ENCODE measurements at regions not wholly inside any gene's neighbourhood (a gene's known extent, or its start where the extent isn't known, plus 50 kb on each side); places are given as distances from the start of the nearest gene placed in this dataset.
"Not testable (repeated sequence)": the region's sequence is repeated elsewhere in the genome, so short reads cannot be mapped to it uniquely, and the experiment has no call there.

DNA sequence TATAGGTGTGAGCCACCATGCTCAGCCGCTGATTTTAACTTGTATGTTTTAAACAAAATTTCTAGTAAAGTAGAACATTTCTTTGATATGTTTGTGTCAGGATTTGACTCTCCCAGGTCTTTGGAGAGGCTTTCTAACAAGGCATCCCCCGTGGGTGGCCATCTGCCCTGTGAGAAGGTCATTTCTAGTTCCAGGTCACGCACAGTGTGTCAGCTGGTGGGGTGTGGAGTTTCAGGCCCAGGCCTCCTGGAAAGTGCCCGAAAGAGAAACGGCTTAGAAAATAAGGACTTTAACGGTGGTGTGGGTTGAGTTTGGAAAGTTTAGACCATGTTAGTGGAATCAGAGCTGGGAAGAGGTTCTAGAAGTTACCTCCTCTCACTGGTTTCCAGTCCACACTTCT lies 61.0 kb downstream of the SPDYE17 start:
- not testable (repeated sequence) for DNase-seq

DNA sequence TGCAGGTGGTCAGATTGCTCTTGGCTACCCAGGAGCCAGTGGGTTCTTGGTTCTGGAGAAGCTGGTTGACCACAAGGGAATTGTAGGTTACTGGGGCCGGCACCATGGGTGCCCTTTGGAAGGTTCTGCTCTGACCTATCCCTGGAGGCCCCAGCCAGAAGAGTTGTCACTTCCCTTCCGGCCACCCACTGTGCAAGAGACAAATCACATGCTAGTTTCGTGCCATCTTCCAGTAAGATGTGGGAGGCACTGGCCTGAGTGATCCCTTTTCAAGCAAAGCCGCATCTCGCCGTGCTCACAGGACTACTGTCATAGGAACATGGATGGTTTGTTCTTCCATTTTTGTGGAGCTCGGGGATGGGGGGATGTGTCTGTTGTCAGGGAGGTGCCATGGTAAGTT lies 62.3 kb downstream of the SPDYE17 start:
- DNase-seq, result not testable (repeated sequence)

DNA sequence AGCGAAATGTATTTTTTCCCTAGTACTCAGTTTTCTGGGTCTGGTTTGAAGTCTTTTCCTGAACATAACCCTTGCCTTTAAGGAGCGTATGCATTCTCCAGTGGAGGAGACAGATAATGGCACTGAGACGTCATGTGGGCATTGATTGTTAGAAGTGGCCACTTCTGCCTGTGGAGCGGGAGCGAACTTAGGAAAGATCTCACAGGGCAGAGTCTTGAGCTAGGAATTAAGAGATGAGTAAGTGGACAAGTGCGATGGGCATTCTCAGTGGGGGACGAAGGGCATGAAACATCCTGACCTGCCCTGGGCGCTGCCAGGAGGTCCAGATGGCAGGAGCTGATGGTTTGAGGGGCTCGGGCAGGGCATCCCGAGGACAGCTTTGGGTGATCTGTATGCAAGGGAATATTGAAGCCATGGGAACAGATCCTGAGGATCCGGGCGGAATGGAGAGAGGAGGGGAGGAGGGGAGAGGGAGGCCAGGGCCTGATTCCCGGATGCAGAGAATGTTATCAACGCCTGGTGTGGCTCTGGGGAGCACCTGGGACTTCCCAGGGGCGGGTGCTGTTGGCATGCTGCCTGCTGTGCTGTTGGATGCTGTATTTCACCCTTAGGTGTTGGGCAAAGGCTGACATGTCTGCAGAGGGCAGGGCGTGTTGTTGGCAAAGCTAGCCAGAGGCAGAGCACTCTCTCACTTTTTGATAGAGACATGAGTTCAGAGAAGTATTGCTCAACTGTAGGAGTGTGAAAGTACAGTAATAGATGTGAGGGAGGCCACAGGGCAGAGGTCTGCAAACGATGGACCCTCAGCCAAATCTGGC lies 66.2 kb downstream of the SPDYE17 start:
- DNase-seq, result not testable (repeated sequence)

DNA sequence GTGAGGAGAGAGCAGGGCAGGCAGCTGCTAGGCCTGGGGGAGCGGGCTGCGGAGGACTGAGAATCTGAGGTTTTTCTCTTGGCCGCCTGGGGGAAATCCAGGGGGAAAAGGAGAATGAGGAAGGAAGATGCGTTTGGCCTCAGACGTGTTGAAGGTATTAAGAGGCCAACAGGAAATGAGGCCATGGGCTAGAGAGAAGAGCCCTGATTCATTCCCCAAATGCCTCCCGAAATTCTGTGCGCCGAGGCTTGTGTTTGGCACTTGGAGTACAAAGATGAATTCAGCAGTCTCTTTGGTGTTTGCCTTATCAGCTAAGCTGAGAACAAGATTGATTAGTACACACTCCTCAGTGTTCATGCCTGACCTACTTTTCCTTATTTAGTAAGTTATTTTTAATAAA lies 68.1 kb downstream of the SPDYE17 start:
- not testable (repeated sequence) for DNase-seq

DNA sequence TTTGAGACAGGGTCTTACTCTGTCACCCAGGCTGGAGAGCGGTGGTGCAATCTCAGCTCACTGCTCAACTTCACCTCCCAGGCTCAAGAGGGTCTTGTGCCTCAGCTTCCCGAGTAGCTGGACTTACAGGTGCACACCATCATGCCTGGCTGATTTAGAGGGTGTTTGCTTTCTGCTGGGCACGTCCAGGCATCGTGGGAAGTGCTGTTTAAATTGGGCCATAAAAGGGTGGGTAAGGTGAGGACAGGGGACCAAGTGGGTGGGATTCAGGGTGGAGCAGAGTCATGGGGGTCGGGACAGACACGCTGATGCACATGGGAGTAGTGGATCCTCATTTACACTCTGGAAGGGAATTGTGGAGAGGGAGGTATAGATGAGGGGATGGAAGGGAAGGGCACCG lies 69.1 kb downstream of the SPDYE17 start:
- not testable (repeated sequence) for DNase-seq

DNA sequence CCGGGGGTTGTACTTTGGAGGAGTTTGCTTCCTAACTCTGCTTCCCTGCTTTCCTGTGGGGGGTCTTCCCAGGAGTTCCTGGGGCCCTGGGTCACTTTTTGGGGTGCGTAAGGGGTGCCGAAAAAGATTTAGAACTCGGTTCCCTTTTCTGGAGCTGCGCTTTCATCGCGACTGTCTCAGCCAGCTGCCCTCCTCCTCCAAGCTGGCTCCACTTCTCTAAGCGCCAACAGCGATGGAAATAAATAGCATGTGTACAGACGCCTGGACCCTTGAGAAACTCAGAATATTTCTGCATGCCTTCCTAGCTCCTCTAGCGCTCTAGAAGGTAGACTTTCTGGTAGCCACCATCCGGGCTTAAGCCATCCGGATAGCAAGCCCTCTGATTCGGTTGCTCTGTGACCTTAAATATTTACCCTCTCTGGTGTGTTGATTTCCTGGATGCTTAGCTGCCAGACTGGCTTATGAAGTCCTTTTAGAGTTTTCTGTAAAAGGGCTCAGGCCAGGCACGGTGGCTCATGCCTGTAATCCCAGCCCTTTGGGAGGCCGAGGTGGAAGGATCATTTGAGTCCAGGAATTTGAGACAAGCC lies 71.7 kb downstream of the SPDYE17 start:
- not testable (repeated sequence) for DNase-seq

DNA sequence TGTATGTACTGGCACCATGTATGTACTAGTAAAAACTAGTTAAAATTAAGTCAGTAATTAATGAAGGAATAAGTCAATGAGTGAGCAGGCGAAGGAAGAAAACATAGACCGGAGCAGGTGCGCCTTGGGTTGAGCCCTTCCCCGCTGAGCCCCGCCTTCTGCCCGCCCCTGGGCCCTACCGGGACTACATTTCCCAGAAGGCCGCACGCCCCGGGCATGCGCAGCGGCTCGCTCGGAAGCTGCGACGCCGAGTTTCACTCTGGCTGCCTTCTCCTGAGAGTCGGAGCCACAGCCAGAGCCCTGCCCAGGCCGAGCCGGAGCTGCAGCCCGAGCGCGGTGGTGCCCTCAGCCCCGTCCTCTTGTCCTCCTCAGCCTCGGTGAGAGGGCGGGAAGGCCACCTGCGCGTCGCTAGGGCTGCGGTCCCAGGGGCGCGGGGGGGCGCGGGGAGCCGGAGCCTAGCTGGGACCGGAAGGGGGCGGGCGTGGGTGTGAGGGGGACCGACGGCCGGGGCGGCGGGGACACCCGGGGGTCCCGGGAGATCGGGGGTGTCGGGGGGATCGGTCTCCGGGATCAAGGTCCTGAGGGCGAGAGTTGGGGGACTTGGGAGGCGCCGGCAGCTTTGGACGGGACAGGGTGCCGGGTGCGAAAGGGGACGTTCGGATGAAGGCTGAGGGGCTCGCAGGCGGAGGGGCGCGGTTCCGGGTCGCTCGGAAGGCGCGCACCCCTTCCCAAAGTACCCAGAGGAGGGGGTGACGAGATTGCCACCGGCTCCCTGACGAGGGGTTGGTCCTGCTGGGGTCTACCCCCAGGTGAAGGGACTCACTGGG lies 72.4 kb downstream of the SPDYE17 start:
- not testable (repeated sequence) for DNase-seq

DNA sequence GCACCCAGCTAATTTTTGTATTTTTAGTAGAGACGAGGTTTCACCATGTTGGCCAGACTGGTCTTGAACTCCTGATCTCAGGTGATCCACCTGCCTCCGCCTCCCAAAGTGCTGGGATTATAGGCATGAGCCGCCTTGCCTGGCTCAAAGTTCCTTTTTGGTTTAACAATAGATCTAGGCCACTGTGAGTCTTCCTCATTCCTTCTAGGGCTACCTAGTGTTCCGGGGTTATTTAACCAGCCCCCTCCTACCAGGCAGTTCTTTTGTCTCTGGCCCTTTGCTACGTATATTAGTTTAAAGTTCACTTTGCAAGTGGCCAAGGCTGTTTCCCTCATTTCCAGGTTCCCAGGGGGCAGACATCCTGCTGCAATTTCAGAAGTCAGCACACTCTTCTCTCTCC lies 75.6 kb downstream of the SPDYE17 start:
- DNase-seq, result not testable (repeated sequence)

DNA sequence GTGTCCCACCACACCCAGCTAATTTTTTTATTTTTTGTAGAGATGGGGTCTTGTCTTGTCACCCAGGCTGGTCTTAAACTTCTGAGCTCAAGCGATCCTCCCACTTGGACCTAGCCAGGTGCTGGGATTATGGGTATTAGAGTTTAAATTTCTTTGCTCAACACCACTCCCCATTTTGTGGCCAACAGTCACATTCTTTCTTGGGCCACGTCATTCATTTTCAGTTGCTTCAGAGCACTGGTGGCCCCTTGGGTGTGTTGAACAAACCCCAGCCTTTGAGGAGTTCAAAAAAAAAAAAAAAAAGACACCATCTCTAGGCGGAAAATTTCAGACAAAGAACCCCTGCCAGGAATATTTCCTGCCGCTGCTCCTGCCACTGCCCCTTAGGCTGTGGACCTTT lies 77.0 kb downstream of the SPDYE17 start:
- DNase-seq, result not testable (repeated sequence)

DNA sequence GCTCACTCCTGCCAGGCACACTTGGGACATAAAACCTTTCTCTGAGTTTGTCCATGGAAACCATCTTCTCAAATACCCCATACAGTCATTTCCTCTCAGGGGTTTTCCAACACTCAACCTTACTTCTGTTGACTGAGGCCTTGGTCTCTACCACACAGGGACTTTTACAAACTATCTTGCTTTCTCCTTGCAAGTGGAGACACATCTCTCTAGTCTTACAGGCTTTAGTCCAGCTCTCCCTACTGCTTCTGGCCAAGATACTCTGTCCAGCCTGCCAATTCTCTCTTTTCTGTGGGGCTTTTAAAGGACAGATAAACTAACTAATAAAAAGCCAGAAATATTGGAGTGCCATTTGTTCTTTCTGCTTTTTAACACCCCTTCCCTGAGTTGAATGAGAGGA lies 87.6 kb downstream of the SPDYE17 start:
- DNase-seq, result not testable (repeated sequence)

DNA sequence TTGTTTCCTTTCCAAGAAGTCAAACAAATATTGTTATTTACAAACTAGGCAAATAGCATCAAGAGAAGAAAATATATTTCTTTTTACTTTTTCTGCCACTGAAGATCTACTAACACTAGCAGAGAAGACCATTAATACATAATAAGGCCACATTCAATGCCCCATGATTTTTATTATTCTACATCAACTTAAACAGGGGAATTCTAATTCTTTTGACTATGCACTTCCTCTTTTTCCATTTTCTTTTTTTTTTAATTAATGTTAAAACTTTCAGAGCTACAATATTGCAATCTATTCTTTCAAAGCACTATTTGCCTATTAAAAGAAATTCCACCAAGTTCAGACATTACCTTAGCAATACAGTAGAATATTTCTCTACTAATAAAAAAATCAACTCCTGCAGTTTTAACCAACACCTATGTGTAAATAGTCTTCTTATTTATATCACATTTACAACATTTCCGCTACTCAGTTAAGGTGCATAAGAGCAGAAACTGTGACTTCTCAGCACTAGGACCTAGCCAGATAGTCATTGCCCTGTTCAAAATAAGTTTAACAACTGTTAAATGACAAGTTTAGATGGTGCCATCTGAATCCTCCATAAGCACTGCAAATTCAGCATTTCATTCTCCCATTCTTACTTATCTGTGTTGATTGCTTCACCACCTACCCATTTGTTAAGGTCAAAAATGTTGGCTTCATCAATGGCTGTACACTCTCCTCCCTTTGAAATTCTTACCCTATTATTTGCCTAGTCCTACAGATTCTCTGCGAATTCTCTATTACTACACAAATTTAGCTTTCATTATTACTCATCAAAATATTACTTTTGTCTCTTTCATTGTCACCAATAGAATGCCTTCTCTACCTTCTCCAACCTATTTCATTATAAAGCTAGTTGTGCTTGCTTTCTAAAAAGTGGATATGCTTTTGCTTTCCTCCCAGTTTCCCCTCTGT lies 90.1 kb downstream of the SPDYE17 start:
- DNase-seq, result not testable (repeated sequence)

DNA sequence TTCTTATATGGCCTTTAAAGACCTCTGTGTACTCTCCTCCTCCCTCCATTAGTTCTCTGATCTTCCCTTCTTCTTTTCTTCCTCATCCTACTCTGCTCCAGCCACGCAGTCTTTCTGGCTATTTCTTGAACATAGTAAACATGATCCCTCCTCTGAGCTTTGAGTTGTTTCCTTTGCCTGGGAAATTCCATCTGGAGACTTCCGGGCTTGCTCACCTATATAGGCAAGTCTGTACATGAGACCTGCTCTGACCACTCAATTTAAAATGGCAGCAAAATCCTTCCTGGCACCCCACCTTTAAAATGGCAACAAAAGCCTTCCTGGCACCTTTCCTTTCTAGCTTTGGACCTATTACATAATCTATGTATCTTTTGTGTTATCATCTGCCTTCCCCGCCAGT lies 94.4 kb downstream of the SPDYE17 start:
- not testable (repeated sequence) for DNase-seq

DNA sequence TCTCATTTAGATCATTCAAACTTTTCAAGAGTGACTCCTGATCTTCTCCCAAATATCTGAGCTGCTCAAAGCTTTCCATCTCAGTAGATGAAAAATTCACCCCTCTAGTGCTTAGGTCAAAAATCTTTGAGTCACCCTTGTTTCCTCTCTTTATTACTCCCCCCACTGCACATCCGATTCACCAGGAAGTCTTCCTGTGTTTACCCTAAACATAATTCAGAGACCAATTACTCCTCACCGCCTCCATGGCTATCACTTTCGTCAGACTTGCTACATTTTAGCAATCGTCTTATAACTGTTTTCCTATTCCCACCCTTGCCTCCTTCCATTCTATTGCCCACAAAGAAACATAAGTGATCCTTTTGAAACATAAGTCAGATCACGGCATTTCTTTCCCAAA lies 94.8 kb downstream of the SPDYE17 start:
- DNase-seq, result not testable (repeated sequence)

DNA sequence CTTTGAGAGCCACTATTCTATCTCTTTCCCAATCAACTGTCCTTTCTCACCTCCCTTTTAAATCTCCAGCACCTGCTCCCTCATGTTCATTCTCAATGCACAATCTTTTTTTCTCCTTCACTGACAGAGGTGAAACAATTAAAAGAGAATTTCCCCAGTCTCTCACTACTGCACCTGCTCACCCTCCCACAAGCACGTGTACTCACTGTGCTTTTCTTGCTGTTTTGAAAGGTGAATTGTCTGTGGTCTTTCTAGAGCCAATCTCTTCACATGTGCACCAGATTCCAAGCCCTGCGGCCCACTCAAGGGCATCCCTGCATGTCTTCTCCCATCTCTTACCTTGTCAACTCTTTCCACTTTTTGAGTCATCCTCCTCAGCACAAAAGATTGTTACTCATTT lies 95.8 kb downstream of the SPDYE17 start:
- DNase-seq, result not testable (repeated sequence)

DNA sequence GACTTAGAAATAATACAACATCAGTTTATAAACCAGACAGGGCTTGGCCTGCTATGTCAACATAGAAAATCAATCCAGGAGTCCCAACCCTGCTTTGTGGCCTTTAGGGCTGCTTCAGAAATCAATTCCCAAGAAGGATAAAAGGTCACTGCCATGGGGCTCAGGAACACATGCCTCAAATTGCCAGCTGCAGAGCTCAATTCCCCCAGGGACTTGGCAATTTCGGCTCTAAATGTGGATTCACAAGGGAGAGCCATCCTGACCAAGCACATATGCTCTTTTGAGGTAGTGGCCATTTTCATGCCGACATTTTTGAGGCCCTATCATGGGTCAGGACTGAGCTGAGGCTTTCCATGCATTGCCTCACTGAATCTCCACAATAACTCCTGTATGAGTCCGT lies 97.5 kb downstream of the SPDYE17 start:
- DNase-seq, result not testable (repeated sequence)

DNA sequence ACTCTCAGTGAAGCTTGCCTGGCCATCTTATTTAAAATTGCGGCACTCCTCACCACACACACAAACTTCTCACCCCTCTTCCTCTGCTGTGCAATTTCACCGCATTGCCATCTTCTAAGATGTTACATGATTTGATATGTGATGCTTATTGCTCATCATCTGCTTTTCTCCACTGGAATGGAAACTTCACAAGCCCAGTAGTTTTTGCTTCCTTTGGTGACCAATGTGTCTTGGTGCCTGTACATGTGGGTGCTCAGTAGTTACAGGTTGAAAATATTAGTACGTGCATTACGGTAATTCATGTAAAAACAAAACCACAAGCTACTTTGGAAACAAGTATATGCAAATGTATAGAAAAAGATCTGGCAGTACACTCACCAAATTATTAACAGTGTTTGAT lies 99.2 kb downstream of the SPDYE17 start:
- DNase-seq, result not testable (repeated sequence)

DNA sequence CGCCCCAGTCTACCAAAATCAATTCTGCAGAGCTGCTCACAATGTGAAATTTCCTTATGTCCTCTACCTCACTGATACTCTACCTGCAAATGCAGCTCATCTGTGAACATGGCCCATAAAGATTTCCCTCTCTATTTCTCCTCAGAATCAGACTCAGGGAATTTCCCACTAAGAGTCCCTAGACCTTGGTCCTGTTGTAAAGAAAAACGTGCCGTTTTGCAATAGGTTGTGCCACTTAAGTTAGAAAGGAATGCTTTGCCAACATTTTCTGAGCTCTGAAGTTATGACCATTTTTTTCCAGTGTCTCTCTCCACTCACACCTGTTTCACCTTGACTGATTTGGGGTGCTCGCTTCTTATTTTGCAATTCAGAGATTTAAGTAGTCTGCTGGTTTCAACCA lies 100.7 kb downstream of the SPDYE17 start:
- not testable (repeated sequence) for DNase-seq

DNA sequence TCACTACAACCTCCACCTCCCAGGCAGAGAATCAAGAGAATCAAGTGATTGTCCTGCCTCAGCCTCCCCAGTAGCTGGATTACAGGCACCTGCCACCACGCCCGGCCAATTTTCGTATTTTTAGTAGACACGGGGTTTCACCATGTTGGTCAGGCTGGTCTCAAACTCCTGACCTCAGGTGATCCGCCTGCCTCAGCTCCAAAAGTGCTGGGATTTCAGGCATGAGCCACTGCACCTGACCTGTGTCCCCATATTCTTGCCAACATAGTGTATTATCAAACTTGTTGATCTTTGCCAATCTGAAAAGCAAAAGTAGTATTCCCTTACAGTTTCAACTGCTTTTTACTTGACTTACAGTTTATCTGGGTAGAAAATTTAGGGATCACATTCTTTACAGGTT lies 101.7 kb downstream of the SPDYE17 start:
- DNase-seq, result not testable (repeated sequence)

DNA sequence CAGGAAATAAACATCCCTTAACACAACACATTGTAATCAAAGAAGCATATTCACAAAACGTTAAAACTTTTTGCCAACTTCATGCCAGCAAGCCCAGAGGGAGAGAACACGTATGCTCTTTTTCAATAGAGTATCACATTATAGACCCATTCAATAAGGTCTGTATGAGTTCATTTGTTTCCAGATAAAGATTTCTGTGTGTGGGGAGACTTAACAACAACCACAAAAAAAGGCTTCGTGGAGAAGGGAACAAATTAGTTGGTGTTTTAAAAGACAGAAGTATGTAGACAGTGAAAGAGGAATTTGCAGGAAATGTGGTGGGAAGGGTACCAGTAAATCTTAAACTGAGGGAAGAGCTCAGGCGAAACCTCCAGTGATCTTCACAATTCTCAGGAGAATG lies 103.4 kb downstream of the SPDYE17 start:
- DNase-seq, result not testable (repeated sequence)

DNA sequence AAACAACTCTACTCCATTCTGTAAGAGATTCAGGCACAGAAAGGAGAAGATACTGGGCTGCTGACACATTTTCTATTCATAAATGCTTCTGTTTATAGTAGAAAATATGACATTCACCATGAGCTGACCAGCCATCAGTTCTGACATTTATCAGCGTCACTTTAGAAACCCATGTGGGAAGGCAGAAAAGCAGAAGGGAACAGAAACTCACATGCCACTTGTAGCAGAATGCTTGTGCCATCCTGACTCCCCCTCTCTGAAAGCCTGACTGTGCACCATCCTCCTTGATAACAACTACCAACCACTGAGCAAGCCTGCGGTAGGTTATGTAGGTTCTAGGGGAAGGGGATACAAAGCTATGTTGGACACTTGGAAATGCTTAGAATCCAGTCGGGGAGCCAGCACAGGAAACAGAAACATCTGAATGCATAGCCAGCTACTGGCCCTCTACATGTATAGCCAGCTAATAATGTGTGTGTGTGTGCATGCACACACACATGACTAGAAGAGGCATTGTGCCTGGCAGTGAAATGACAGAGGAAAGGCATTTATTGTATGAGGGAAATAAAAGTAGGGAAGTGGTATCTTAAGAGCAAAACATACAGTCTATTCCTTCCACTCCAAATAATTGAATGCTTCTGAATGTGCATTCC lies 104.3 kb downstream of the SPDYE17 start:
- not testable (repeated sequence) for DNase-seq

DNA sequence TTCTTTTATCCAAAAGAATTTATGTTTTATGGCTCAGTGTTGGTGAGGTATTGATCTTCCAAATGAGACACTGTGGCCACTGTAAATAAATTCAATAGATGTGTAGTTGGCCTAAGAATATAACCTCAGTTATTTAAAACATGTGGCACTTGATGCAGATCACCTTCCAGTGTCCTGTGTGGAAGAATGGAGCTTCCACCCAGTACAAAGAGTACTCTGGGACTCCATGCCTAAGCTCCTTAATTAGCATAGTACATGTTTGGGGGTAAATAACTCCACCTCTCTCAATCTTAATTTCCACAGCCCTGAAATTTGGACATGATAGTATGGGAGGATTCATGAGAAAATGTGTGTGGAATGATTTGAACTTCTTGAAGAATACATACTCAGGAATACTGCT lies 105.7 kb downstream of the SPDYE17 start:
- not testable (repeated sequence) for DNase-seq

DNA sequence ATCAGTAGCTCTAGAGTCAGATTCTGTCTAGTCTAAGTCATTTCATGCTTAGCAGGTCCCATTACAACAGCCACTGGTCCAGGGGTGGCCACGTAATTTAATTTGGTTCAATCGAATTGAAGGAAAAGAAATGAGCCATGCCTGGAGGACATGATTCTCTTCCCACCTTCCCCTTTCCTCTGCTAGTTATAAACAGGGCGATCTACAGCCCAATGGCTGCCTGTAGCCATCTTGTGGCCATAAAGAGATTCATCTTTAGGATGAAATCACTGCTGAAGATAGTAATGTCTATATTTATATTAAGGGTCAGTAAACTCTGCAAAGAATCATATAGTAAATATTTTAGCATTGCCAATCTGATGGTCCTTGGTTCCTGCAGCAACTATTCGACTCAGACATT lies 107.4 kb downstream of the SPDYE17 start:
- not testable (repeated sequence) for DNase-seq

Measured in NCI-H2171 (cell line).